Cardiac fibroblast (primary cell): ENCODE measurements at regions not wholly inside any gene's neighbourhood (a gene's known extent, or its start where the extent isn't known, plus 50 kb on each side); places are given as distances from the start of the nearest gene placed in this dataset.

Experiments used
- DNase-seq, 2 donors: peaks; one replicate each; pipeline versions ENCODE4 v3.0.0 to v3.0.0-alpha.2; 2010; ENCODE audit warnings: low read depth in 2 of 2
- H3K4me3 ChIP-seq, 2 donors: replicated peaks in 1 of 2; 1 replicate in 1 of 2; 2 replicates in 1 of 2; pipeline ENCODE4 v1.5.1; 2011; ENCODE audit warnings: low read depth in 2 of 2, low read length in 2 of 2, mild to moderate bottlenecking in 2 of 2, moderate library complexity in 1 of 2
- TF ChIP-seq, protein P1 (sequence below): IDR thresholded peaks from one replicate; pipeline ENCODE4 v1.5.1; 2011; ENCODE audit warnings: low read depth, mild to moderate bottlenecking, low read length, inconsistent platforms

- TF ChIP-seq, protein P1, sequence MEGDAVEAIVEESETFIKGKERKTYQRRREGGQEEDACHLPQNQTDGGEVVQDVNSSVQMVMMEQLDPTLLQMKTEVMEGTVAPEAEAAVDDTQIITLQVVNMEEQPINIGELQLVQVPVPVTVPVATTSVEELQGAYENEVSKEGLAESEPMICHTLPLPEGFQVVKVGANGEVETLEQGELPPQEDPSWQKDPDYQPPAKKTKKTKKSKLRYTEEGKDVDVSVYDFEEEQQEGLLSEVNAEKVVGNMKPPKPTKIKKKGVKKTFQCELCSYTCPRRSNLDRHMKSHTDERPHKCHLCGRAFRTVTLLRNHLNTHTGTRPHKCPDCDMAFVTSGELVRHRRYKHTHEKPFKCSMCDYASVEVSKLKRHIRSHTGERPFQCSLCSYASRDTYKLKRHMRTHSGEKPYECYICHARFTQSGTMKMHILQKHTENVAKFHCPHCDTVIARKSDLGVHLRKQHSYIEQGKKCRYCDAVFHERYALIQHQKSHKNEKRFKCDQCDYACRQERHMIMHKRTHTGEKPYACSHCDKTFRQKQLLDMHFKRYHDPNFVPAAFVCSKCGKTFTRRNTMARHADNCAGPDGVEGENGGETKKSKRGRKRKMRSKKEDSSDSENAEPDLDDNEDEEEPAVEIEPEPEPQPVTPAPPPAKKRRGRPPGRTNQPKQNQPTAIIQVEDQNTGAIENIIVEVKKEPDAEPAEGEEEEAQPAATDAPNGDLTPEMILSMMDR = no peak
- no peak for DNase-seq
- no peak overlapping the region for H3K4me3 ChIP-seq
Observed at GRCh38 chr17:33352526-33352925, 59.4 kb upstream of the ASIC2 start.

- TF ChIP-seq, protein P1 = no peak
- DNase-seq = no peak
- H3K4me3 ChIP-seq = no peak overlapping the region
Observed at GRCh38 chr17:33356266-33356665, 63.2 kb upstream of the ASIC2 start.

- TF ChIP-seq, protein P1 = no peak
- DNase-seq = no peak
- no peak overlapping the region for H3K4me3 ChIP-seq
Observed at GRCh38 chr17:33363475-33363874, 70.4 kb upstream of the ASIC2 start.

DNA sequence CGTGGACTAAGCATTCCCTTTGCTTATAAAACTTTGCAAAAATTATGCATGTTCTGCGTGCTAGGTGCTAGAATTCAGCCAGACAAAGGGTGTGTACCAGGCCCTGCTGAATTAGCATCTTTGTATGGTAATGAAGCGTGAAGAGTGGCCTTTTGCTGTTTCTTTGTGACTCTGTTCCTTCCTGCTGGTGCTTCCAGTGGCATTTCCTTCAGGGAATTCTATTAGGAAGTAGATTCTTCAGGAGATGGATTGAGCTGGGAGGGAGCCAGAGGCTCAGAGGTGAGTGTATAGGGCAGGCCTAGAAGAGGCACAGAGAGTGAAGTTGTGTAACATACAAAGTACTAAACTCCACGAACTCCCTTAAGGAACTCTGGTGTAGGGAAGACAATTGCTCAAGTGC lies 73.9 kb upstream of the ASIC2 start:
- no peak overlapping the region for H3K4me3 ChIP-seq
- TF ChIP-seq, protein P1 = no peak
- no peak for DNase-seq

GRCh38 chr17:33369149-33369548 lies 76.1 kb upstream of the ASIC2 start:
- no peak for DNase-seq
- TF ChIP-seq, protein P1 = no peak

DNA sequence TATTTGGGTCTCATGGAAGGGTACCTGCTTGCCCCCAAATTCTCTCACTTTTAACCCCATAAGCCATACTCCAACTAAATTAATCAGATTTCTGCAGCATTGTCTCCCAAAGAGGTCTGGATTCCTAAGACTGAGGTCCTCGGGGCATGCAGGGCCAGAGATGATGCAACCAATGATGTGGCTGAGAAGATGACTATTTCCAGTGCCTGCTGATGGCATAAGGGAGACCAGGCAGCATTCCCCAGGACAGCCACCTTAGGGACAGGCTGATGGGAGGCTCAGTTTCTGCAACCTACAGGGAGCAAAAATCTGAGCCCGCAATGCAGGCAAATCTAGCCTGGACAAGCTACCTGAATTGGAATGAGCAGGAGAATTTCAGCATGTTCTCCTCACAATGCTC lies 76.8 kb upstream of the ASIC2 start:
- no peak for DNase-seq
- TF ChIP-seq, protein P1 = no peak
- no peak overlapping the region for H3K4me3 ChIP-seq

More at GRCh38 chr17:33369149-33369548, 76.1 kb upstream of the ASIC2 start:
- no peak overlapping the region for H3K4me3 ChIP-seq

- H3K4me3 ChIP-seq = no peak overlapping the region
- DNase-seq = no peak
- TF ChIP-seq, protein P1 = no peak
Observed at GRCh38 chr17:33370401-33370800, 77.3 kb upstream of the ASIC2 start.
